Skeletal muscle tissue (tissue), 3 donors: ENCODE measurements at regions not wholly inside any gene's neighbourhood (a gene's known extent, or its start where the extent isn't known, plus 50 kb on each side); places are given as distances from the start of the nearest gene placed in this dataset.

Source experiments
- H3K27ac ChIP-seq: one replicate; pipeline ENCODE4 v1.7.0; 2013; ENCODE audit warnings: mild to moderate bottlenecking, low read depth, low read length, inconsistent platforms
- H3K27me3 ChIP-seq, 3 donors: one replicate each; pipeline ENCODE4 v1.7.0; 2013; ENCODE audit warnings: low read length in 3 of 3; ENCODE audit not compliant: control insufficient read depth in 3 of 3, insufficient read depth in 3 of 3
- H3K36me3 ChIP-seq, 3 donors: one replicate each; pipeline ENCODE4 v1.7.0; 2013; ENCODE audit warnings: low read length in 3 of 3; ENCODE audit not compliant: control insufficient read depth in 3 of 3, insufficient read depth in 3 of 3
- H3K4me1 ChIP-seq, 3 donors: one replicate each; pipeline ENCODE4 v1.7.0; 2013; ENCODE audit warnings: low read length in 3 of 3, mild to moderate bottlenecking in 3 of 3; ENCODE audit not compliant: control insufficient read depth in 3 of 3, insufficient read depth in 3 of 3
- H3K4me3 ChIP-seq, 3 donors: one replicate each; pipeline ENCODE4 v1.7.0; 2013; ENCODE audit warnings: low read length in 3 of 3
- H3K9ac ChIP-seq, 3 donors: one replicate each; pipeline ENCODE4 v1.7.0; 2013; ENCODE audit warnings: low read length in 3 of 3, mild to moderate bottlenecking in 3 of 3, moderate library complexity in 2 of 3, low read depth in 1 of 3
- H3K9me3 ChIP-seq, 3 donors: one replicate each; pipeline ENCODE4 v1.7.0; 2013; ENCODE audit warnings: low read length in 3 of 3; ENCODE audit not compliant: control insufficient read depth in 3 of 3
- donor health status: Osteomylitis.

DNA sequence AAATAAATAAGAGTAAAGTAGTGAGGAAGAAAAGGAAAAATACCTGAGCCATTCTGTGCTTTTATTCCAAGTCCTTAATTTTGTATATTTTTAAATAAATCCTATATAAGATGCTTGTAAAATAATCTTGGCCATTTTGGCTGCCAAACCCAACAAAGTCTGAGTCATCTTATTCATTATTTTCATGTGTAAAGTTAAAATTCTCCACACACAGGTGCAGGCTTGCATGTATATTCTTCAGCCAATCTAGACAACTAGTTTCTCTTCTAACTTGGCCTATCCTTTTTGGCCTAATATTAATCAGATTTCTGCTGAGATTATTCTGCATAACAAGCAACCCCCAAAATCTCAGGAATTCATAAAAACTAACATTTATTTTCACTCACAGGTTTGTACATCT, 189.8 kb upstream of the ATP11B start:
- H3K36me3 ChIP-seq: no peaks in the 10 kb centered on the region
- H3K9me3 ChIP-seq: no peaks in the 10 kb centered on the region
- no peaks in the 10 kb centered on the region for H3K27me3 ChIP-seq
- no peak overlapping the region for H3K4me3 ChIP-seq
- H3K9ac ChIP-seq: no peak overlapping the region
- H3K4me1 ChIP-seq: no peaks in the 10 kb centered on the region
- no peak overlapping the region for H3K27ac ChIP-seq

DNA sequence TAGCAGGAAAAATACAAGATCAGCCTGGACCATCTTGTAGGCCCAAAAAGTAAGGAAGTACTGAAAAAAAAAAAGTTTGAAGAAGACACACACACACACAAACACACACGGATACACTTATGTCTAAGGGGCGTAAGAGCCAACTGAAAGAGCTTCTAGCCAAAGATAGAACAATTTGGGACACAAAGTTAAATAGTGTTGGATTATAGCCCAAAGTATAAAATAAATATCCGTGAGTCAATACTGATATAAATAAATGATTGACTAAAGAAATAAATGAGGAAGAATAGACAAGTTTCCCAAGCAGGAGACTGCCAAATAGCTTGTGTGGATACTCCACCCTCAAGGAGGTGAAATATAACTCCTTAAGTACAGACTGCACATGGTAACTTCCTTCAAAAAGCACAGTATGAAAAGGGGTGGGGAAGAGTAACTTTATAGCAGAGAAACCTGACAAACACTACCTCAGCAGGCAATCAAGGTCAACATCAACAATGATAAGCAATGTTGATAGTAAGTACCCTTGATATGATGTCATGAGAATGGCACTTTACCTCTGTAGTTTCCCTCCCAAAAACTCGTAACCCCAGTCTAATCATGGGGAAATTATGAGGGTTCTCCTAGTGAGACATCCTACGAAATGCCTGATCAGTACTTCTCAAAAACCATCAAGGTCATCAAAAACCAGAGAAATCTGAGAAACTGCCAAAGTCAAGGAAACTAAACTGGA, 187.3 kb upstream of the ATP11B start:
- Histone ChIP-seq H3K27ac (no peak overlapping the region), H3K4me3 (no peak overlapping the region), H3K36me3 (no peaks in the 10 kb centered on the region), H3K4me1 (no peaks in the 10 kb centered on the region), H3K27me3 (no peaks in the 10 kb centered on the region), H3K9me3 (no peaks in the 10 kb centered on the region), H3K9ac (no peak overlapping the region)

DNA sequence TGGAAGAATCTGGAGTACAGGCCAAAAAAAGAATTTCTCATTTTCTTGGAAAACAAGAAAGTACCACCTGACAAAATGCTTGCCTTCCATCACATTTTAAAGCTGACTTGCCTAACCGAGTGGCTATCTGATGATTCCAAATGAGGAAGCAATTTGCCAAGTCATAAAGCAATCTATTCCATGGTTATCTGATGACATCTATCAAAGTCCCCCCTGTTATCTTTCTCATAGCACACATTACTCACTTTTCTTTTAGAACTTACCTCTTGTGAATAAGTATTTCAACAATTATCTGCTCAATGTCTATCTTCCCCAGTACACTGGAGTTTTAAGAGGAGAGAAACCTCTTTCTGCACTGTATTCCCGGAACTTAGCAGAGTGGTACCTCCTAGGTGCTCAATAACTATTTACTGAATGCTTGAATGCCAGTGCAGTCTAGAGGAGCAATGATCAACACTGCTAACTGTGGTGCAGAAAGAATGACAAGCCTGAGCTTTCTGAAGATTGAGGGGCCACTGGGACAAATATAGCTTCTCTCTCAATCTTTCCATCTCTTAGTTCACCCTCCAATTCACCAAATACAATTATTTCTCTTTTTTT, 186.3 kb upstream of the ATP11B start:
- Histone ChIP-seq H3K9ac (no peak overlapping the region), H3K4me1 (no peaks in the 10 kb centered on the region), H3K27ac (no peak overlapping the region), H3K9me3 (no peaks in the 10 kb centered on the region), H3K27me3 (no peaks in the 10 kb centered on the region), H3K4me3 (no peak overlapping the region), H3K36me3 (no peaks in the 10 kb centered on the region)

DNA sequence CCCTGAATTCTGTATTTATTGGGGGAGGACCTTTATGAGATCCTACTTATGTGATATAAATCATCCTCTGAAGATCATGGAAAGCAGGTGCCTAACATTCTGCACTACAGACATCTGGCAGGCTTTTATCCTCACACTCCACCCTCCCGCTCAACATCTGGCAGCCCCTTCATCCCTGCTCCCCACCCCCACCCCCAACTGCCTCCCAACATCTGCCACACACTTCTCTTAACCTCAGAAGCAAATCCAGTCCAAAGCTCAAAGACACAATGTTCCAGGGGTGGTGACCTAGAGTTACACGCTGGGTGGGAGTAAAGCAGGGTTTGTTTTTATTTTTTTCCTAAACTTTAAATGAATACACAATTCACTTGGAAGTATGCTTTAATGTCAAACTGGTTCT, 184.5 kb upstream of the ATP11B start:
- H3K4me1 ChIP-seq: no peaks in the 10 kb centered on the region
- no peak overlapping the region for H3K27ac ChIP-seq
- H3K27me3 ChIP-seq: no peaks in the 10 kb centered on the region
- no peak overlapping the region for H3K4me3 ChIP-seq
- H3K9ac ChIP-seq: no peak overlapping the region
- no peaks in the 10 kb centered on the region for H3K9me3 ChIP-seq
- H3K36me3 ChIP-seq: no peaks in the 10 kb centered on the region

DNA sequence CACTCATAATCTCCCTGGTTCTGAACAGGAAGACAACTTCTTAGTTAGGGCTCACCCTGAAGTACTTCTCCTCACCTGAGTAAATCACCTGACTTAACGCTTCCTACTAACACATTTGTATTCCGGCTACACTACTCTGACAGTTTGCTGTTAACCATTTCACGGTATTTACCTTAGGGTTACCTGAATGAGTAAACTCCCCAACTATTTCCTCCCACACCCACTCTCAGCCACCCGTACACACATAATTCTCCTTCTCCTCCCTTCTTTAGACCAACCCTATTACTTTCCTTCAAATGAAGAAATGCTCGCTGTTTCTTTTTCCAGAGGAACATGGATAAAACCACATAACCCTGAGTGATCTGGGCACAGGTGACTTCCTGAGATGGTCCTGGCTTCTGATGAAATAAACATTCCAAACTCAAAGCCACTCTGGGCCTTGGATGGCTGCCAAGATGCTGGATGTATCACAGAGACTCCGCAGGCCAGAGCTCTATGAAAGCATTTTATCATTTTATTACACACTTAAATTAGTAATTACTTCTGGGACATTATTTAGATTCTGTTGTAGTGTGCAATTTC, 183.6 kb upstream of the ATP11B start:
- Histone ChIP-seq H3K27me3 (no peaks in the 10 kb centered on the region), H3K4me1 (no peaks in the 10 kb centered on the region), H3K27ac (no peak overlapping the region), H3K36me3 (no peaks in the 10 kb centered on the region), H3K9me3 (no peaks in the 10 kb centered on the region), H3K9ac (no peak overlapping the region), H3K4me3 (no peak overlapping the region)

DNA sequence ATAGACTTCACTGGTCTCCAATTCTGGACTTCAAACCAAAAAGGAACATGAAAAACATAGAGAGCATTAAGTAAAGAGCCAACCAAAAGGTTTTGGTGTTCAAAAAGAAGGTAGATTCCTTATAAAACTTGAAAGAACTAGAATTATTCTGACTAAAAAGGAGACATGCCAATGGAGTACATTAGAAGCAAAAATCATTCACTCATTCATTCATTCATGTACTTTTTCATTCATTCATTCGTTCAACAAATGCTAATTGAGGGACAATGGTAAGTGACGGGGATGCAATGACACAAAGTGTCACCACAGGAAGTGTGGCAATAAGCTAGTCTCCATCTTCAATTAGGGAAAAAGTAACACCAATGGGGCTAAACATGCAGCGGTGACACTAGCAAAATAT, 181.0 kb upstream of the ATP11B start:
- H3K4me1 ChIP-seq: no peaks in the 10 kb centered on the region
- H3K9ac ChIP-seq: no peak overlapping the region
- peaks cover 0 to 5% (median 0%) of the 10 kb centered on the region in 3 donors for H3K27me3 ChIP-seq
- H3K9me3 ChIP-seq: no peaks in the 10 kb centered on the region
- H3K36me3 ChIP-seq: no peaks in the 10 kb centered on the region
- no peak overlapping the region for H3K4me3 ChIP-seq
- no peak overlapping the region for H3K27ac ChIP-seq

DNA sequence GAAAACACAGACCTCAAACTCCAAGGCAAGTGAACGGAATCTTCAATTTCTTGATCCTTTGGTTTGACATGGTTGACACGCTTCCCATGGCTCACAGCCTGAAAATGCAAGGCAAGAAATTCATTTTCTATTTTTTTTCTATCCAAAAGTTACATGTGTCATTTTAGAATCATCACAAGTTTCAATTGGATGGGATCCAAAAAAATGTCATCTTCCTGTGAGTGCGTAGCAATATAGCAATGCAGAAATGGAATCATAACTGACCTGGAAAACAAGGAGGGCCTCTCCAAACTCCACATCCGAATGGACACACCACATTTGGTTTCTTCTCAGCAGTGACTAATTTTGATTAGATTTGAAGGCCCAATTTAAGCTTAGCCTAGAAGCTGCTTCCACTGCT, 175.8 kb upstream of the ATP11B start:
- Histone ChIP-seq H3K27me3 (peaks cover 0 to 5% (median 0%) of the 10 kb centered on the region in 3 donors), H3K36me3 (no peaks in the 10 kb centered on the region), H3K4me3 (no peak overlapping the region), H3K9ac (no peak overlapping the region), H3K9me3 (no peaks in the 10 kb centered on the region), H3K4me1 (no peaks in the 10 kb centered on the region), H3K27ac (no peak overlapping the region)

DNA sequence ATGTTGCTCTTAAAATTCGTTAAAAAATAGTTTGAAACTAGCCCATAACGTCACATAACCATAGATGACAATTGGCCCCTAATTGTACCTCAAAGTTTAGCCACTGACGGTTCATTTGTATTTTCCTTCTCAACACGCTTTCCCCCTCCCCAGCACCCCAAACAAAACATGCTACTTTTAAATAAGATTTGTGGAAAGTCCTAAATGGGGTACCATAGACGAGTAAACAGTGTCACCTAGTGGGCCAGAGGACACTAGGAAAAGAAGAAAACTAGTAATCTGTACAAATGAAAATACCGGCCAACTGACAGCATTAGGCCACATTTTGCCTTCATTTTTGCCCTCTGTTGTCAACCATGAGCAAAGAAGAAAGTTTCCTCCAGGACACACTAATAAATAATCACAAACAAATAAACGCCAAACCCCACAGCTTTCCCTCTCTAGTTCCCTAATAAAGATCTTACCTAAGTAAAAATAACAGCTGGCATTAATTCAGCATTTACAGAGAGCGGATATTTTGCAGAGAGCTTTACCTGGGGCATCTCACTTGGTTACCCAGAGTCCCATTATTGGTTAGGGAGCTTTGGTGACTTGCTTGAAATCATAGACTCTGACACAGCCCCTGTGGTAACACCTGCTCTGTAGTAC, 175.1 kb upstream of the ATP11B start:
- Histone ChIP-seq H3K4me1 (no peaks in the 10 kb centered on the region), H3K9ac (no peak overlapping the region), H3K9me3 (no peaks in the 10 kb centered on the region), H3K27ac (no peak overlapping the region), H3K27me3 (peaks cover 0 to 5% (median 0%) of the 10 kb centered on the region in 3 donors), H3K4me3 (no peak overlapping the region), H3K36me3 (no peaks in the 10 kb centered on the region)

DNA sequence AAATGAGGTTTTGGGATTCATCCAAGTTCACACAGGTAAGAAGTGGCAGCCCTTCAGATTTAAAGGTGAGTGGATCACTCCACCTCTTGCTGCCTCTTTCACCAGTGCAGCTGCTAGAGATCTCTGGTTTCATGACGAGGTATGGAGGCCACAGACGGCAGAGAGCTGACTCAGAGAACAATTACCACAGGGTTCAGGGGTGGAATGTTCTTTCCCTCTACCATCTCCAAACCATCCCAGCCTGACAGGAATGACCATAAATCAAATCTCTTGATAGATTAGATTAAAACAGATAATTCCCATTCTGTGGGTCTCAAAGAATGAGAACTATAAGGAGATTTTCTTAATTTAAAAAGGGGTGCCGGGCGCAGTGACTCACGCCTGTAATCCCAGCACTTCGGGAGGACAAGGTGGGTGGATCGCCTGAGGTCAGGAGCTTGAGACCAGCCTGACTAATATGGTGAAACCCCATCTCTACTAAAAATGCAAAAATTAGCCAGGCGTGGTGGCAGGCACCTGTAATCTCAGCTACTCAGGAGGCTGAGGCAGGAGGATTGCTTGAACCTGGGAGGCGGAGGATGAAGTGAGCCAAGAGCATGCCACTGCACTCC, 174.2 kb upstream of the ATP11B start:
- no peak overlapping the region for H3K27ac ChIP-seq

More for the DNA sequence above, 174.2 kb upstream of the ATP11B start:
- Histone ChIP-seq H3K4me1 (no peaks in the 10 kb centered on the region), H3K9me3 (no peaks in the 10 kb centered on the region), H3K4me3 (no peak overlapping the region), H3K36me3 (no peaks in the 10 kb centered on the region), H3K9ac (no peak overlapping the region), H3K27me3 (peaks cover 0 to 5% (median 0%) of the 10 kb centered on the region in 3 donors)
